OCI-LY1 (cell line): ENCODE measurements at regions not wholly inside any gene's neighbourhood (a gene's known extent, or its start where the extent isn't known, plus 50 kb on each side); places are given as distances from the start of the nearest gene placed in this dataset.

ENCODE experiments used
- CTCF ChIP-seq: fragments of 200-600 bp; sonication (generic), shearing (Covaris generic); IDR thresholded peaks from 2 replicates; pipeline ENCODE4 v1.5.1; 2017; ENCODE audit warnings: mild to moderate bottlenecking, antibody characterized with exemption, low read length, moderate library complexity, mixed read lengths
- EZH2 ChIP-seq: fragments of 200-600 bp; sonication (generic), shearing (Covaris generic); IDR thresholded peaks from 2 replicates; pipeline ENCODE4 v1.8.0; 2017; ENCODE audit warnings: borderline replicate concordance, mixed run types, mild to moderate bottlenecking, antibody characterized with exemption, low read length, moderate library complexity, mixed read lengths

- TF ChIP-seq CTCF, result no peak
- no peak for TF ChIP-seq EZH2
Measured at GRCh38 chr7:69115788-69116187, 482.5 kb upstream of the AUTS2 start.
